H9 (cell line): ENCODE measurements at regions not wholly inside any gene's neighbourhood (a gene's known extent, or its start where the extent isn't known, plus 50 kb on each side); places are given as distances from the start of the nearest gene placed in this dataset.

Experiments
- DNase-seq: peaks from one replicate; pipeline ENCODE4 v3.0.0-alpha.2; 2017
- H2AFZ ChIP-seq: one replicate; pipeline ENCODE4 v1.6.1; 2013; ENCODE audit warnings: mild to moderate bottlenecking, low read length, control low read depth, moderate library complexity
- H2AK5ac ChIP-seq: 2 replicates; pipeline ENCODE4 v1.6.1; 2013; ENCODE audit warnings: low read length, control low read depth, mixed read lengths; ENCODE audit not compliant: insufficient read length
- H2BK120ac ChIP-seq: one replicate; pipeline ENCODE4 v1.6.1; 2013; ENCODE audit warnings: low read depth, mild to moderate bottlenecking, low read length, control low read depth, inconsistent platforms; ENCODE audit not compliant: poor library complexity, severe bottlenecking
- H2BK12ac ChIP-seq: 2 replicates; pipeline ENCODE4 v1.6.1; 2013; ENCODE audit warnings: low read length, control low read depth, mixed read lengths, low read depth; ENCODE audit not compliant: insufficient read length
- H2BK15ac ChIP-seq: 2 replicates; pipeline ENCODE4 v1.6.1; 2013; ENCODE audit warnings: low read depth, low read length, control low read depth
- H2BK20ac ChIP-seq: one replicate; pipeline ENCODE4 v1.6.1; 2013; ENCODE audit warnings: low read depth, mild to moderate bottlenecking, low read length, control low read depth, inconsistent platforms; ENCODE audit not compliant: poor library complexity, severe bottlenecking
- H2BK5ac ChIP-seq: 2 replicates; pipeline ENCODE4 v1.6.1; 2013; ENCODE audit warnings: low read length, control low read depth, mixed read lengths; ENCODE audit not compliant: insufficient read length
- H3K14ac ChIP-seq: 2 replicates; pipeline ENCODE4 v1.6.1; 2013; ENCODE audit warnings: low read length, control low read depth; ENCODE audit not compliant: insufficient read depth
- H3K18ac ChIP-seq: 2 replicates; pipeline ENCODE4 v1.6.1; 2013; ENCODE audit warnings: low read depth, mild to moderate bottlenecking, mixed read lengths, low read length, control low read depth; ENCODE audit not compliant: insufficient read length
- H3K23ac ChIP-seq: 2 replicates; pipeline ENCODE4 v1.6.1; 2013; ENCODE audit warnings: low read length, control low read depth, mixed read lengths, low read depth; ENCODE audit not compliant: insufficient read length
- H3K23me2 ChIP-seq: 2 replicates; pipeline ENCODE4 v1.6.1; 2013; ENCODE audit warnings: low read depth, mild to moderate bottlenecking, mixed read lengths, low read length, control low read depth; ENCODE audit not compliant: insufficient read length, poor library complexity, severe bottlenecking
- H3K27ac ChIP-seq: 2 replicates; pipeline ENCODE4 v1.5.1; 2013; ENCODE audit warnings: low read length, control low read depth, mixed read lengths, low read depth; ENCODE audit not compliant: insufficient read length
- H3K27me3 ChIP-seq: 2 replicates; pipeline ENCODE4 v1.6.1; 2013; ENCODE audit warnings: low read length, control low read depth, inconsistent platforms; ENCODE audit not compliant: insufficient read depth
- H3K4ac ChIP-seq: 2 replicates; pipeline ENCODE4 v1.6.1; 2013; ENCODE audit warnings: low read depth, mild to moderate bottlenecking, control low read depth, inconsistent platforms, low read length, moderate library complexity
- H3K4me1 ChIP-seq: 2 replicates; pipeline ENCODE4 v1.6.1; 2013; ENCODE audit warnings: low read length, control low read depth, inconsistent platforms; ENCODE audit not compliant: insufficient read depth
- H3K4me2 ChIP-seq: 2 replicates; pipeline ENCODE4 v1.6.1; 2013; ENCODE audit warnings: low read length, control low read depth, mixed read lengths; ENCODE audit not compliant: insufficient read length, insufficient read depth
- H3K56ac ChIP-seq: 2 replicates; pipeline ENCODE4 v1.6.1; 2013; ENCODE audit warnings: low read depth, mild to moderate bottlenecking, mixed read lengths, low read length, control low read depth; ENCODE audit not compliant: insufficient read length
- H3K79me1 ChIP-seq: 2 replicates; pipeline ENCODE4 v1.6.1; 2013; ENCODE audit warnings: low read depth, mild to moderate bottlenecking, moderate library complexity, low read length, control low read depth, inconsistent platforms; ENCODE audit not compliant: insufficient read depth, poor library complexity, severe bottlenecking
- H3K79me2 ChIP-seq: 2 replicates; pipeline ENCODE4 v1.6.1; 2013; ENCODE audit warnings: low read length, control low read depth, inconsistent platforms; ENCODE audit not compliant: insufficient read depth
- H3K9ac ChIP-seq: 2 replicates; pipeline ENCODE4 v1.6.1; 2013; ENCODE audit warnings: low read length, control low read depth, mixed read lengths; ENCODE audit not compliant: insufficient read length; ENCODE audit errors: extremely low read depth
- H3K9me3 ChIP-seq: one replicate; pipeline ENCODE4 v1.6.1; 2013; ENCODE audit warnings: low read depth, low read length, inconsistent platforms; ENCODE audit not compliant: control insufficient read depth
- H3T11ph ChIP-seq: one replicate; pipeline ENCODE4 v1.6.1; 2013; ENCODE audit warnings: mild to moderate bottlenecking, low read length, control low read depth, inconsistent platforms
- H4K20me1 ChIP-seq: one replicate; pipeline ENCODE4 v1.6.1; 2013; ENCODE audit not compliant: control insufficient read depth, insufficient read length, insufficient read depth
- H4K5ac ChIP-seq: 2 replicates; pipeline ENCODE4 v1.6.1; 2013; ENCODE audit warnings: low read depth, mild to moderate bottlenecking, mixed read lengths, low read length, control low read depth; ENCODE audit not compliant: insufficient read length
- H4K8ac ChIP-seq: replicated peaks from 2 replicates; pipeline ENCODE4 v1.6.1; 2013; ENCODE audit warnings: low read length, control low read depth, mixed read lengths, low read depth; ENCODE audit not compliant: insufficient read length
- H4K91ac ChIP-seq: 2 replicates; pipeline ENCODE4 v1.6.1; 2013; ENCODE audit warnings: low read depth, mild to moderate bottlenecking, moderate library complexity, mixed read lengths, low read length, control low read depth; ENCODE audit not compliant: insufficient read length
- H3K27ac Mint-ChIP-seq, 3 experiments: 2 replicates in 2 of 3; 3 replicates in 1 of 3; pipeline ENCODE4 v1.8.0; 2020 to 2021; ENCODE audit warnings: mixed read lengths in 3 of 3, mild to moderate bottlenecking in 1 of 3, moderate library complexity in 1 of 3
- H3K27me3 Mint-ChIP-seq: 2 replicates; pipeline ENCODE4 v1.8.0; 2021; ENCODE audit warnings: low read depth, mild to moderate bottlenecking, moderate library complexity, mixed read lengths
- H3K36me3 Mint-ChIP-seq, 3 experiments: 2 replicates in 2 of 3; 3 replicates in 1 of 3; pipeline ENCODE4 v1.8.0; 2020 to 2021; ENCODE audit warnings: low read depth in 3 of 3, mixed read lengths in 3 of 3; ENCODE audit not compliant: insufficient read depth in 1 of 3
- H3K4me1 Mint-ChIP-seq, 2 experiments: 2 replicates each; pipeline ENCODE4 v1.8.0; 2020; ENCODE audit warnings: mixed read lengths in 2 of 2
- H3K4me3 Mint-ChIP-seq, 2 experiments: 2 replicates in 1 of 2; 3 replicates in 1 of 2; pipeline ENCODE4 v1.8.0; 2020 to 2021; ENCODE audit warnings: mild to moderate bottlenecking in 2 of 2, mixed read lengths in 2 of 2, moderate library complexity in 1 of 2
- H3K9me3 Mint-ChIP-seq, 2 experiments: 2 replicates in 1 of 2; 3 replicates in 1 of 2; pipeline ENCODE4 v1.8.0; 2020; ENCODE audit warnings: mild to moderate bottlenecking in 2 of 2, mixed read lengths in 2 of 2, moderate library complexity in 1 of 2
- CTCF ChIP-seq: fragments of 200-600 bp; sonication (generic); conservative IDR thresholded peaks from 3 replicates; pipeline ENCODE4 v1.8.0; 2021; ENCODE audit warnings: antibody characterized with exemption, mild to moderate bottlenecking
- WGBS: extraction: QIAGEN DNeasy Blood & Tissue Kit; methylation state at CpG from one replicate; pipeline ENCODE4 v1.1.7; 2013; ENCODE audit warnings: missing lambda C conversion rate, low lambda C conversion rate, mixed read lengths; ENCODE audit not compliant: insufficient read length; ENCODE audit errors: extremely low coverage; 5-methylcytosine and 5-hydroxymethylcytosine counted together

DNA sequence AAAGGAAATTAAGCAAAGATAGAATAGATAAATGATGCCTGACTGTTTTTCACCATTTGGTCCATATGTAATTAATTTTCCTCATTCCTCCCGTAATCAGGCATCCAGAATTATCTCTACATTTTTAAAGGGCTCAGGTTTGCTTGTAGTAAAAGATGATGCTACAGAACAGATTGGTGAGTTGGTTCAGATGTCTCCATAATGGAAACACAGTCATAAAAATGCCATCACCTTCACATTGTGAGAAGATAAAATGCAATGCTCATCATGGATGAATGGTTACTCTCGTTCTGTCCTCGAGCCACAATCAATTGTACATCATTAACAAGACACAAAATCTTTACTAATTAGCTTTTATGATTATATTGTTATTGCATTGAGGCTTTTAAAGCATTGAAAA is 64.9 kb upstream of the CELF2 start:
- DNase-seq = no peak
- Histone ChIP-seq H2AK5ac (no peak overlapping the region), H3K27ac (no peak overlapping the region), H3K56ac (no peak overlapping the region), H3K23ac (no peak overlapping the region), H4K20me1 (no peaks in the 10 kb centered on the region), H3K27me3 (no peaks in the 10 kb centered on the region), H3K4me1 (no peaks in the 10 kb centered on the region), H3K9me3 (no peaks in the 10 kb centered on the region), H2AFZ (no peak overlapping the region), H3K18ac (no peak overlapping the region), H2BK15ac (no peak overlapping the region), H3K4me2 (no peak overlapping the region), H2BK120ac (no peak overlapping the region), H3K9ac (no peak overlapping the region), H4K5ac (no peak overlapping the region), H4K8ac (no peak overlapping the region), H2BK5ac (no peak overlapping the region), H3K79me1 (no peaks in the 10 kb centered on the region), H3K79me2 (no peaks in the 10 kb centered on the region), H2BK20ac (no peak overlapping the region), H3K23me2 (no peaks in the 10 kb centered on the region), H3K14ac (no peak overlapping the region), H4K91ac (no peak overlapping the region), H2BK12ac (no peak overlapping the region), H3K4ac (no peak overlapping the region), H3T11ph (no peak overlapping the region)
- Mint-ChIP-seq H3K27me3 (no peaks in the 10 kb centered on the region), H3K27ac (no peak overlapping the region), H3K36me3 (no peaks in the 10 kb centered on the region; a peak in 1 of 7 replicates), H3K9me3 (no peaks in the 10 kb centered on the region; a peak in 2 of 5 replicates), H3K4me1 (peaks cover 3 to 4% of the 10 kb centered on the region in 2 experiments; a peak in 1 of 4 replicates), H3K4me3 (no peak overlapping the region)
- no CpG with 5 or more reads among the region's 3 CpGs for WGBS
- no peak for TF ChIP-seq CTCF
